ENCODE measurements at regions not wholly inside any gene's neighbourhood (a gene's known extent, or its start where the extent isn't known, plus 50 kb on each side); places are given as distances from the start of the nearest gene placed in this dataset.

DNA sequence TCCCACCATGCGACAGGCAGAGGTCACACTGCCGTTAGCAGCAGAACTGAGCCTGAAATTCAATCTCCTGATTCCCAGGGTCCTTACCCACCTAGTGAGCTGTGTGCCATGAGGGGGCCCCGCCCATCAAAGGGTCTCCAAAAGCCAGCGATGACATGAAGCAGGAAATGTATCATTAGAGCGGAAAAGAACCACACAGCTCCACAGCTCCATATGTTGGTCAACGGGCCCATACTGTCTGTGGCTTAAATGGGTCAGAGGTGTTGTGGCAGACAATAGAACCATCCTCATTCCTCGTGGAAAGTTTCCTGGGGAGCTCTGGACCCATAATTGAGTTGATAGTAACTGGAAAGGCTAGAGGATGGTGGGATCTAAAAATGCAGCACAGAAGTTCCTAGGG is 68.1 kb upstream of the PODXL start:
- TF ChIP-seq, protein P1, sequence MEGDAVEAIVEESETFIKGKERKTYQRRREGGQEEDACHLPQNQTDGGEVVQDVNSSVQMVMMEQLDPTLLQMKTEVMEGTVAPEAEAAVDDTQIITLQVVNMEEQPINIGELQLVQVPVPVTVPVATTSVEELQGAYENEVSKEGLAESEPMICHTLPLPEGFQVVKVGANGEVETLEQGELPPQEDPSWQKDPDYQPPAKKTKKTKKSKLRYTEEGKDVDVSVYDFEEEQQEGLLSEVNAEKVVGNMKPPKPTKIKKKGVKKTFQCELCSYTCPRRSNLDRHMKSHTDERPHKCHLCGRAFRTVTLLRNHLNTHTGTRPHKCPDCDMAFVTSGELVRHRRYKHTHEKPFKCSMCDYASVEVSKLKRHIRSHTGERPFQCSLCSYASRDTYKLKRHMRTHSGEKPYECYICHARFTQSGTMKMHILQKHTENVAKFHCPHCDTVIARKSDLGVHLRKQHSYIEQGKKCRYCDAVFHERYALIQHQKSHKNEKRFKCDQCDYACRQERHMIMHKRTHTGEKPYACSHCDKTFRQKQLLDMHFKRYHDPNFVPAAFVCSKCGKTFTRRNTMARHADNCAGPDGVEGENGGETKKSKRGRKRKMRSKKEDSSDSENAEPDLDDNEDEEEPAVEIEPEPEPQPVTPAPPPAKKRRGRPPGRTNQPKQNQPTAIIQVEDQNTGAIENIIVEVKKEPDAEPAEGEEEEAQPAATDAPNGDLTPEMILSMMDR (IDR thresholded peaks at IDR 0.05; ENCODE audit: extremely low read depth, missing control alignments): no peak
- DNase-seq (ENCODE audit: low spot score): no peak

DNA sequence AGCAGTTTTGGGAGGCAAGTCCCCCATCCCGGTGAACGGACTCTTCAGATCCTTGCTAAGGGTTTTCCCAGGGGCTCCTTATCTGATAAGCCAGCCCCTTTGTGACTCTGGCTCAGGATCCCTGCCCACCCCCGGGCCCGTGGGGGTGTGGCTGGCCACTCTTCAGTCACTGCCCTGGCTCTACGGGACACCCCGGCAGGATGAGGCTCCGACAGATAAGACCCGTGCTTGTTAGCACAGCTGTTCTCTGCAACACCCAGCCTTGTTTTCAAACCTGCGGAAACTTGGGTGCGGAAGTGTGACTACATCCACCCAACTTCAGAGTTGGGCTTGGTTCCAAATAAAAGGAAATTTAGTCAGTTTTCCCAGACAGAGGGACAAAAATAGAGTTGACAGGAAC is 66.7 kb upstream of the PODXL start:
- TF ChIP-seq, protein P1 (IDR thresholded peaks at IDR 0.05; ENCODE audit: extremely low read depth, missing control alignments): no peak
- no peak for DNase-seq (ENCODE audit: low spot score)

- TF ChIP-seq, protein P1 (IDR thresholded peaks at IDR 0.05; ENCODE audit: extremely low read depth, missing control alignments): no peak
- DNase-seq (ENCODE audit: low spot score): no peak
Observed at GRCh38 chr7:131621652-131622051, 65.2 kb upstream of the PODXL start.

DNA sequence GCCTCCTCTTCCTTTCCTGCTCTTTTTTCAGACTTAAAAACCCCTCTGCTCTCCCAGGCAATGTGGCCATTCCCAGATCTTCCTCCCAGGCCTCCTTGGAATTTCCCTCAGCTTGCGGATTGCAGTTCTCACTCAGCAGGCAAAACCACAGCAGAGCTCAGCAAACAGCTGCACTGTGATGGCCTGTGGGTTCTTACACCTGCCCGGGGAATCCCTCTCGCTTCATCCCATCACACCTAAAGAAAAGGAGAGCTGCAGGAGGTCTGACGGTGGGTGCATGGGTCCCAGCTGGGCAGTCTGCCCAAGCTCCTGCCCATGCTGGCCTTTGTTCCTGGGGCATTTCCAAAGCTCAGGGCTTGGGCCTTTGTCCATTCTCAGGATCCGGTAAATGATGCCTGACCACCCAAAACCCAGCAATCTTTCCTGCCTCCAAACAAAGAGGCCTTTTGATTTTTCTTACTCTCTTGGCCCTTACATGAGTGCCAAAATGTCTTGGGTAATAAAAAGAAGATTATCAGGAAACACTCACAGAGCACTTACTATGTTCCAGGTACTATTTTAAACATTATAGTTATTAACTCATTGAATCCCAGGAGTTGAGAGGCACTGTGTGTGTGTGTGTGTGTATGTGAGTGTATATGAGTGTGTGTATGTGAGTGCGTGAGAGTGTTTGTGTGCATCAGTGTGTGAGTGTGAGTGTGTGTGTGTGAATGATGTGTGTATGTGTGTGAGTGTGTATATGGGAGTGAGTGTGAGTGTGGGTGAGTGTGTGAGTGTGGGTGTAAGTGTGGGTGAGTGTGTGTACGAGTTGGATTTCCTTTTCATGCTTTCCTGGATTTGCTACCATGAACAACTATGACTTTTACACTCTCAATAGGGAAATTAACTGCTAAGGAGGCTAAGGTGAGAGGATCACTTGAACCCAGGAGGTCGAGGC is 64.5 kb upstream of the PODXL start:
- TF ChIP-seq, protein P1 (IDR thresholded peaks at IDR 0.05; ENCODE audit: extremely low read depth, missing control alignments): no peak
- no peak for DNase-seq (ENCODE audit: low spot score)

GRCh38 chr7:131619336-131620305 is 63.2 kb upstream of the PODXL start:
- DNase-seq (ENCODE audit: low spot score): no peak
- TF ChIP-seq, protein P1 (IDR thresholded peaks at IDR 0.05; ENCODE audit: extremely low read depth, missing control alignments): no peak

DNA sequence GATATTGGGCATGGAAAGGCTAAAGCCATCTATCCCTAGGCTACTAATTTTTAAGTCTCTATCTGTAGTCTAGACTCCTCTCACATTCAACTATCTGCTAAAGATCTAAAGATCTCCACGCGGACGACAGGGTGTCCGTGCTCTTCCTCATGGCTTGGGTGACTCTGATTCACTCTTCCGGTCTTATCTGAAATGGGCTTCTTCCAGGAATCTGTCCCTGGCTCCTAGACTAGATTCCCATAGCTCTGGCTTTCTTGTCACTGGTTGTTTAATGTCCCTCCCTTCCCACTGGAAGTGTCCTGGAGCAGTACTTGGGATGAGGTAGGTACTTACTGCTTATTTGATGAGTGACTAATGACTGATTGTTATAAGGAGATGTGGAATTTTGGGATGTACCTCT is 62.0 kb upstream of the PODXL start:
- DNase-seq (ENCODE audit: low spot score): no peak
- TF ChIP-seq, protein P1 (IDR thresholded peaks at IDR 0.05; ENCODE audit: extremely low read depth, missing control alignments): no peak
